ENCODE measurements at regions not wholly inside any gene's neighbourhood (a gene's known extent, or its start where the extent isn't known, plus 50 kb on each side); places are given as distances from the start of the nearest gene placed in this dataset.

DNA sequence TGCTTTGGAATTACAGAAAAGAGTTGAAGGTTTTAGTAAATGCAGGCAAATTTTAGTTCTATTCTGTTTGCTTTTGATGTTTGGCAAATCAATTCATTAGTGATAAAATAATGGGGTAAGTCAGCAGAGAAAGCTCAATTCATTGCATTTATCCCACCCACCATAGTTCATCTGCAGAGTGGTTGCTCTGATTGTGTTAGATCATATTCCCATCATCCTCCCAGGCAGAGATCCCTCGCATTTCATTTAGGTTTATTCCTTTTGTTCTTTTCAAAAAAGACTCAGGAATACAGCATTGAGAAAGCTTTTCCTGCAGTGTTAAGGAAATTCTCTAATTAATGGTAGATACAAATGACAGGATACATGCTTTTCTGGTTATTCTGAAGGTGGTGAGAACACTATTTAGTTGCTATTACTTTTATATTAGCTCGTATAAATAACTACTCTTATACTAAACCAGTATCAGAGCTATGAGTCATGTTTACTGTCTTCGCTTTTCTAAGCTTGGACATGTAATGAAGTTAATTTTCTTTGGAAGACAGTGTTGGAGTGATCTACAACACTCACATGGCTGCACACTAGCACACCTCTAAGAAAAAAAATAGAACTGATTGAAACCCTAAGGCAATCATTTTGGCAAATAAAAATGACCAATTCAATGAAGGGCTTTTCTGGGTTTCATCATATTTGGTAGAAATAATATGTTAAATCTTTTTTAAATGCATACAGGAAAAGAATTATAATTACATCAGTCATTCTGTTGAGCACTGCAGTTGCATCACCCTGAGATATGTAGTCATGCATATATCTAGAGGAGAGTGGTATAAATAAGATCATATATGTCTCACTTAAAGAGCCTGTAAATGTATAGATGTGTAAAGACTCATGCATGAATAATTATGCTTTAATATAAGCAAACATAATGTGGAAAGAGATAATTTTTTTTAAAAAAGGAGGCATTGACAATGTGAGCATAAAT is 351.6 kb downstream of the PCDH7 start:
- H3K4me3 ChIP-seq (ENCODE audit: low read depth in 1 of 2, low read length in 2 of 2), result no peak overlapping the region
- no peaks in the 10 kb centered on the region for H3K4me1 ChIP-seq (ENCODE audit: control insufficient read depth in 2 of 2, insufficient read depth in 2 of 2, low read length in 1 of 2)
- H3K36me3 ChIP-seq (ENCODE audit: control insufficient read depth in 2 of 2, insufficient read depth in 2 of 2, low read length in 1 of 2), result no peaks in the 10 kb centered on the region
- H3K27ac ChIP-seq (ENCODE audit: low read depth in 2 of 2, low read length in 1 of 2), result no peak overlapping the region
- 52 to 59% methylated on average over 3 of the region's 3 CpGs for WGBS, 2 donors
- no peaks in the 10 kb centered on the region for H3K9me3 ChIP-seq (ENCODE audit: control insufficient read depth in 2 of 2, insufficient read depth in 1 of 2, low read depth in 1 of 2, low read length in 1 of 2)
- no peaks in the 10 kb centered on the region for H3K27me3 ChIP-seq (ENCODE audit: control insufficient read depth in 1 of 2, insufficient read depth in 2 of 2, low read length in 2 of 2)

DNA sequence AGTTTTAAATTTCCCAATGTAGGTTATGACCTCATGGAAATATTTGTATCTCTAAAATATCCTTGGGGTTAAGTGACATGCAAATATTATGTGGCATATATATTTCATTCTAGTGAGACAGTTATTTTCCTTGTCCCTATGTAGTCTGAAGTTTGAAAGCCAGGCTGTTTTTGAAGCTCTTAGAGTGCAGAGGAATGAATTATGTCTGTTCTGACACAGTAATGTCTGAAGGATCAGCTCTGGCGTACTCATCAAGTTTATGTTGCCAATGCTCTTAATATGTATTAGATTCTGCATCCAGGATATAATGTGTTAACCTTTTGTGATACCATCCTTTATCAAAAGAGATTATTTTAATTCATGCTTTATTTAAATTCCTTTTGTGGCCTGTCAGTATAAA is 355.8 kb downstream of the PCDH7 start:
- no peak overlapping the region for H3K4me3 ChIP-seq (ENCODE audit: low read depth in 1 of 2, low read length in 2 of 2)
- H3K9me3 ChIP-seq (ENCODE audit: control insufficient read depth in 2 of 2, insufficient read depth in 1 of 2, low read depth in 1 of 2, low read length in 1 of 2), result peaks cover 0 to 3% of the 10 kb centered on the region in 2 donors
- WGBS, 2 donors, result 0 to 75% methylated on average over 1 of the region's 1 CpG
- no peak overlapping the region for H3K27ac ChIP-seq (ENCODE audit: low read depth in 2 of 2, low read length in 1 of 2)
- H3K4me1 ChIP-seq (ENCODE audit: control insufficient read depth in 2 of 2, insufficient read depth in 2 of 2, low read length in 1 of 2), result no peaks in the 10 kb centered on the region
- no peaks in the 10 kb centered on the region for H3K27me3 ChIP-seq (ENCODE audit: control insufficient read depth in 1 of 2, insufficient read depth in 2 of 2, low read length in 2 of 2)
- no peaks in the 10 kb centered on the region for H3K36me3 ChIP-seq (ENCODE audit: control insufficient read depth in 2 of 2, insufficient read depth in 2 of 2, low read length in 1 of 2)

DNA sequence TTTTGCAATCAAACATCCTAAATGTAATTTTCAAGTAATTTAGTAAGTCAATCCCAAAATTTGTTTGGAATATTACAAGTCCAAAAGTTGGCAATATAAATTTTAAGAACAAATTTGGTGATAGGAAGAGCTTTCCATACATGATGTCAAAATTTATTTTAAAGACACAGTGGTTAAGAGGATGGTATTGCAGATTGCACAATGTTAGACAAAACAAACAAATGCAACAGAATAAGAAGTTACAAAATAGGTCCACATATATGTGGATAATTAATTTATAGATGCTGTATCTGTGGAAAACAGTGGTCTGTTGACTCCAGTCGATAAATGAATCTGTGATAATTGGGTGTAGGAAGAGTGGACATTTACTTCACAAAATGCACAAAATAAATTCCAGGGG is 358.5 kb downstream of the PCDH7 start:
- Histone ChIP-seq H3K4me1 (ENCODE audit: control insufficient read depth in 2 of 2, insufficient read depth in 2 of 2, low read length in 1 of 2) (no peaks in the 10 kb centered on the region), H3K4me3 (ENCODE audit: low read depth in 1 of 2, low read length in 2 of 2) (no peak overlapping the region), H3K27ac (ENCODE audit: low read depth in 2 of 2, low read length in 1 of 2) (no peak overlapping the region), H3K9me3 (ENCODE audit: control insufficient read depth in 2 of 2, insufficient read depth in 1 of 2, low read depth in 1 of 2, low read length in 1 of 2) (peaks cover 0 to 3% of the 10 kb centered on the region in 2 donors), H3K27me3 (ENCODE audit: control insufficient read depth in 1 of 2, insufficient read depth in 2 of 2, low read length in 2 of 2) (no peaks in the 10 kb centered on the region), H3K36me3 (ENCODE audit: control insufficient read depth in 2 of 2, insufficient read depth in 2 of 2, low read length in 1 of 2) (no peaks in the 10 kb centered on the region)
- WGBS, 2 donors, result 89 to 90% methylated on average over 1 of the region's 1 CpG

DNA sequence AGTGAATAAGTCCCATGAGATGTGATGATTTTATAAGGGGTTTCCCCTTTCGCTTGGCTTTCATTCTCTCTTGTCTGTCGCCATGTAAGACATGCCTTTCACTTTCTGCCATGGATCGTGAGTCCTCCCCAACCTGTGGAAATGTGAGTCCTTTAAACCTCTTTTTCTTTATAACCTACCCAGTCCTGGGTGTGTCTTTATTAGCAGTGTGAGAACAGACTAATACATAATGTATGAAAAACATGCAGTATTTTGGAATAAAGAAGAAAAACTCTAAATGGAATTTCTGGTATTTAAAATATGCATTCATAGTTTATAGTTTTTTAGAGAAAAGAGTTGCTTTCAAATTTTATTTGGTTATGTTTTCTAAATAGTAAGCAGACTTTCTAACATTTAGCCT is 360.7 kb downstream of the PCDH7 start:
- Histone ChIP-seq H3K27ac (ENCODE audit: low read depth in 2 of 2, low read length in 1 of 2) (no peak overlapping the region), H3K27me3 (ENCODE audit: control insufficient read depth in 1 of 2, insufficient read depth in 2 of 2, low read length in 2 of 2) (no peaks in the 10 kb centered on the region), H3K4me3 (ENCODE audit: low read depth in 1 of 2, low read length in 2 of 2) (no peak overlapping the region), H3K4me1 (ENCODE audit: control insufficient read depth in 2 of 2, insufficient read depth in 2 of 2, low read length in 1 of 2) (no peaks in the 10 kb centered on the region), H3K9me3 (ENCODE audit: control insufficient read depth in 2 of 2, insufficient read depth in 1 of 2, low read depth in 1 of 2, low read length in 1 of 2) (peaks cover 0 to 3% of the 10 kb centered on the region in 2 donors), H3K36me3 (ENCODE audit: control insufficient read depth in 2 of 2, insufficient read depth in 2 of 2, low read length in 1 of 2) (no peaks in the 10 kb centered on the region)
- 81 to 86% methylated on average over 3 of the region's 3 CpGs for WGBS, 2 donors

DNA sequence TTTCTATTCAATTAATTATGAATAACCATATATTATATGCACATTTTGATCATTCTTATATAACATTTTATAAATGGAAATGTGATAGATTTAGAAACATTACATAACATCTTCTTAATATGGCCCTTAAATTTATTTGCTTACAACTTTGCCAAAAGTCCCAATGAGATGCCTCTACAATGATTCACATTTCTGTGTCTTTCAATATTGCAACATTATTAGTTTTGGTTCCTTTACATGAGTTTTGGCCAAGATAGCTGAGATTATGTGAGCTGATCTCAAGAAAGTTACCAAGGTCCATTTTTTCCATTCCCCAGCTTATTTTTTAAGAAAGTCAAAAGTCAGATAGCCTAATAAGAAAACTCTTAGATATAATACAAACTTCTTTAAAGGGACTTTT is 361.2 kb downstream of the PCDH7 start:
- Histone ChIP-seq H3K27me3 (ENCODE audit: control insufficient read depth in 1 of 2, insufficient read depth in 2 of 2, low read length in 2 of 2) (no peaks in the 10 kb centered on the region), H3K4me1 (ENCODE audit: control insufficient read depth in 2 of 2, insufficient read depth in 2 of 2, low read length in 1 of 2) (no peaks in the 10 kb centered on the region), H3K27ac (ENCODE audit: low read depth in 2 of 2, low read length in 1 of 2) (no peak overlapping the region), H3K9me3 (ENCODE audit: control insufficient read depth in 2 of 2, insufficient read depth in 1 of 2, low read depth in 1 of 2, low read length in 1 of 2) (peaks cover 0 to 3% of the 10 kb centered on the region in 2 donors), H3K4me3 (ENCODE audit: low read depth in 1 of 2, low read length in 2 of 2) (no peak overlapping the region), H3K36me3 (ENCODE audit: control insufficient read depth in 2 of 2, insufficient read depth in 2 of 2, low read length in 1 of 2) (no peaks in the 10 kb centered on the region)

DNA sequence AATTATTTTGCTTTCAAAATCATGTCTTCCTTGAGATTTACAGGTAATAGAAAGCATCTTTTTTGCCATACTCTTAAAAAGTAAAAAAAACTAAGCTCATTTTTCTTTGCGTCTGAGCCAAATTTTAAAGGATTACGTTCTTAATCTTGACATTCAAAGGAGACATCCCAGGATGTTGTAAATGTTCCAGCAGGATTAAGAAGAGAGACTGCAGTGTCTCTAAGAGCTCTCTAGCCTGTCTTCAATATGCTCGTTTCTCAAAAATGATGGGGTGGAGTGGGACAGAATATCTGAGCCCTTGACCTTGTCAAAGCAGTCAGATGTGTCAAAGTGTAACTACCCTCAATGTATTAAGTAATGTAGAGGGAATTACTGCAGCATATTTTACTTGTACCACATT is 363.3 kb downstream of the PCDH7 start:
- H3K36me3 ChIP-seq (ENCODE audit: control insufficient read depth in 2 of 2, insufficient read depth in 2 of 2, low read length in 1 of 2), result no peaks in the 10 kb centered on the region
- no peaks in the 10 kb centered on the region for H3K4me1 ChIP-seq (ENCODE audit: control insufficient read depth in 2 of 2, insufficient read depth in 2 of 2, low read length in 1 of 2)
- no peak overlapping the region for H3K4me3 ChIP-seq (ENCODE audit: low read depth in 1 of 2, low read length in 2 of 2)
- no peak overlapping the region for H3K27ac ChIP-seq (ENCODE audit: low read depth in 2 of 2, low read length in 1 of 2)
- 35 to 52% methylated on average over 3 of the region's 3 CpGs for WGBS, 2 donors
- H3K9me3 ChIP-seq (ENCODE audit: control insufficient read depth in 2 of 2, insufficient read depth in 1 of 2, low read depth in 1 of 2, low read length in 1 of 2), result peaks cover 0 to under 1% of the 10 kb centered on the region in 2 donors
- H3K27me3 ChIP-seq (ENCODE audit: control insufficient read depth in 1 of 2, insufficient read depth in 2 of 2, low read length in 2 of 2), result no peaks in the 10 kb centered on the region

DNA sequence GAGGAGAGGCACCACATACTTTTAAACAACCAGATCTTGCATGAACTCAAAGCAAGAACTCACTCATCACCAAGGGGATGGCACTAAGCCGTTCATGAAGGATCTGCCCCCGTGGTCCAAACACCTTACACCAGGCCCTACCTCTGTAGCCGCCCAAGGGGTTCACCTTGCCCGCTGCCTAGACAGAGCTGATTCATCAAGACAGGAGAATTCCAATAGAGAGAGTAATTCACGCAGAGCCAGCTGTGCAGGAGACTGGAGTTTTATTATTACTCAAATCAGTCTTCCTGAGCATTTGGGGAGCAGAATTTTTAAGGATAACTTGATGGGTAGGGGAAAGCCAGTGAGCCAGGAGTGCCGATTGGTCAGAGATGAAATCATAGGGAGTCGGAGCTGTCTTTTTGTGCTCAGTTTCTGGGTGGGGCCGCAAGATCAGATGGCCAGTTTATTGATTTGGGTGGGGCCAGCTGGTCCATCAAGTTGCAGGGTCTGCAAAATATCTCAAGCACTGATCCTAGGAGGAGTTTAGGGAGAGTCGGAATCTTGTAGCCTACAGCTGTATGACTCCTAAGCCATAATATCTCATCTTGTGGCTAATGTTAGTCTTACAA is 364.7 kb downstream of the PCDH7 start:
- H3K27me3 ChIP-seq (ENCODE audit: control insufficient read depth in 1 of 2, insufficient read depth in 2 of 2, low read length in 2 of 2), result no peaks in the 10 kb centered on the region
- no peaks in the 10 kb centered on the region for H3K36me3 ChIP-seq (ENCODE audit: control insufficient read depth in 2 of 2, insufficient read depth in 2 of 2, low read length in 1 of 2)
- H3K4me3 ChIP-seq (ENCODE audit: low read depth in 1 of 2, low read length in 2 of 2), result no peak overlapping the region
- 91% methylated on average over 9 of the region's 9 CpGs for WGBS, 2 donors
- H3K9me3 ChIP-seq (ENCODE audit: control insufficient read depth in 2 of 2, insufficient read depth in 1 of 2, low read depth in 1 of 2, low read length in 1 of 2), result no peaks in the 10 kb centered on the region
- no peak overlapping the region for H3K27ac ChIP-seq (ENCODE audit: low read depth in 2 of 2, low read length in 1 of 2)
- H3K4me1 ChIP-seq (ENCODE audit: control insufficient read depth in 2 of 2, insufficient read depth in 2 of 2, low read length in 1 of 2), result no peaks in the 10 kb centered on the region

DNA sequence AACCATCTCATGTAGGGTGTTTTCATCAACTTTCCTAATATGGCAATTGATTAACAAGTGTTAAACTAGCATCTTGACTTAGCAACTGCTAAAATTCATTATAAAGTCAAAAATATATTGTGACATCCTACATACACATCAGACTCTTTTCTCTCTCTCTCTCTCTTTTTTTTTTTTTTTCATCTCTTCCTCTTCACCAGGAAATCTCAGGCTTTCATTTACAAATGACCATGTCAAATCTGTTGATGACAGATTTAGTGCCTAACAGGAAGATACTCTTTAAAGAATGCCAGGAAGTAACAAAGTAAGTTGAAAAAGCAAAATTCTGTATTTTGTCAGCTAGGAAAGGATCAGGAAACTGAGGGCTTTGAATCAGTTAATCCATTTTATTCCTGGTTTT is 365.5 kb downstream of the PCDH7 start:
- no peaks in the 10 kb centered on the region for H3K4me1 ChIP-seq (ENCODE audit: control insufficient read depth in 2 of 2, insufficient read depth in 2 of 2, low read length in 1 of 2)
- no peak overlapping the region for H3K27ac ChIP-seq (ENCODE audit: low read depth in 2 of 2, low read length in 1 of 2)
- no peaks in the 10 kb centered on the region for H3K27me3 ChIP-seq (ENCODE audit: control insufficient read depth in 1 of 2, insufficient read depth in 2 of 2, low read length in 2 of 2)
- H3K4me3 ChIP-seq (ENCODE audit: low read depth in 1 of 2, low read length in 2 of 2), result no peak overlapping the region
- no peaks in the 10 kb centered on the region for H3K36me3 ChIP-seq (ENCODE audit: control insufficient read depth in 2 of 2, insufficient read depth in 2 of 2, low read length in 1 of 2)
- H3K9me3 ChIP-seq (ENCODE audit: control insufficient read depth in 2 of 2, insufficient read depth in 1 of 2, low read depth in 1 of 2, low read length in 1 of 2), result no peaks in the 10 kb centered on the region

DNA sequence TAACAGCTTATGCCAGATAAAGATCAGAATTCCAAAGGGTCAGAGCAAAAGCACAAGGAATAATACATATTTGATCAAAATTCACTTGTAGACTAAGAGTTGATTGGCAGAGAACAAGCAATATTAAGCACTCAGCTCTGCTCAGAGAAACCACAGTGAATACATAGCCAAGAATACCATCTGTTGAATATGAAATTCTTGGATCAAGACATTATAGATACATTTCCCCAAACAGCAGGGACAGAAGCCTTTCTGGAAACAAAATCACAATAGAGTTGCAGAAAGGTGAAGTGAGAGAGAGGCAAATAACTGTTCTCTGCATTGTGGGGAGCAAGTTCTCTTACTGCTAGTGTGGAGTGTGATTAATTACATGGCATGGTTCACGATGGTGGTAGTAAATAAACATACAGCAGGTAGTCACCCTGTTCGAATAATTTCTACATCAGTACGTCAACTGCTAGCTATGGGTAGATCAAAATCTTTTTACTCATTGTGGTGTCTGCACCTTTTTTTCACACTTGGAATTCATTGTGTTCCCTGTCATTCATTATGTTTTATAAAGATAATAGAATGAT is 366.7 kb downstream of the PCDH7 start:
- H3K36me3 ChIP-seq (ENCODE audit: control insufficient read depth in 2 of 2, insufficient read depth in 2 of 2, low read length in 1 of 2), result no peaks in the 10 kb centered on the region

More for the DNA sequence above, 366.7 kb downstream of the PCDH7 start:
- no peak overlapping the region for H3K27ac ChIP-seq (ENCODE audit: low read depth in 2 of 2, low read length in 1 of 2)
- no peaks in the 10 kb centered on the region for H3K27me3 ChIP-seq (ENCODE audit: control insufficient read depth in 1 of 2, insufficient read depth in 2 of 2, low read length in 2 of 2)
- no peaks in the 10 kb centered on the region for H3K9me3 ChIP-seq (ENCODE audit: control insufficient read depth in 2 of 2, insufficient read depth in 1 of 2, low read depth in 1 of 2, low read length in 1 of 2)
- no peak overlapping the region for H3K4me3 ChIP-seq (ENCODE audit: low read depth in 1 of 2, low read length in 2 of 2)
- 70 to 78% methylated on average over 3 of the region's 3 CpGs for WGBS, 2 donors
- H3K4me1 ChIP-seq (ENCODE audit: control insufficient read depth in 2 of 2, insufficient read depth in 2 of 2, low read length in 1 of 2), result no peaks in the 10 kb centered on the region

All from esophagus (tissue), 2 donors.